GM23248 (cell line): ENCODE measurements at regions not wholly inside any gene's neighbourhood (a gene's known extent, or its start where the extent isn't known, plus 50 kb on each side); places are given as distances from the start of the nearest gene placed in this dataset.
A peak's percentile ranks its signal among the peaks of the same experiment; 100 is the strongest.

ENCODE experiments used
- DNase-seq: peaks from one replicate; pipeline ENCODE4 v3.0.0-alpha.2; 2015
- H2AFZ ChIP-seq: fragments of 200-600 bp; sonication (generic); 2 replicates; pipeline ENCODE4 v1.6.1; 2016; ENCODE audit warnings: antibody characterized with exemption
- H3F3A ChIP-seq: fragments of 200-600 bp; sonication (generic); 2 replicates; pipeline ENCODE4 v1.6.1; 2016; ENCODE audit warnings: mild to moderate bottlenecking, antibody characterized with exemption, mixed run types; ENCODE audit not compliant: insufficient read depth
- H3K27ac ChIP-seq: fragments of 200-600 bp; sonication (generic); 2 replicates; pipeline ENCODE4 v1.5.1; 2016; ENCODE audit warnings: mild to moderate bottlenecking
- H3K27me3 ChIP-seq: fragments of 200-600 bp; sonication (generic); replicated peaks from 2 replicates; pipeline ENCODE4 v1.6.1; 2016; ENCODE audit warnings: mild to moderate bottlenecking; ENCODE audit not compliant: insufficient read depth
- H3K36me3 ChIP-seq: fragments of 200-600 bp; sonication (generic); 2 replicates; pipeline ENCODE4 v1.6.1; 2016; ENCODE audit warnings: low read depth, mild to moderate bottlenecking
- H3K4me1 ChIP-seq: fragments of 200-600 bp; sonication (generic); 2 replicates; pipeline ENCODE4 v1.6.1; 2016; ENCODE audit warnings: mild to moderate bottlenecking; ENCODE audit not compliant: insufficient read depth
- H3K4me2 ChIP-seq: fragments of 200-600 bp; sonication (generic); one replicate; pipeline ENCODE4 v1.6.1; 2016; ENCODE audit warnings: mild to moderate bottlenecking; ENCODE audit not compliant: unreplicated experiment
- H3K4me3 ChIP-seq: fragments of 200-600 bp; sonication (generic); 2 replicates; pipeline ENCODE4 v1.5.1; 2016; ENCODE audit warnings: mild to moderate bottlenecking
- H3K79me2 ChIP-seq: fragments of 200-600 bp; sonication (generic); 2 replicates; pipeline ENCODE4 v1.6.1; 2016; ENCODE audit warnings: mild to moderate bottlenecking; ENCODE audit not compliant: insufficient read depth
- H3K9ac ChIP-seq: fragments of 200-600 bp; sonication (generic); 2 replicates; pipeline ENCODE4 v1.6.1; 2016; ENCODE audit warnings: mild to moderate bottlenecking
- H3K9me2 ChIP-seq: fragments of 200-600 bp; sonication (generic); 2 replicates; pipeline ENCODE4 v1.6.1; 2016; ENCODE audit warnings: mixed run types, mild to moderate bottlenecking, moderate library complexity; ENCODE audit not compliant: insufficient read depth
- H3K9me3 ChIP-seq: fragments of 200-600 bp; sonication (generic); one replicate; pipeline ENCODE4 v1.6.1; 2017; ENCODE audit warnings: low read depth
- H4K20me1 ChIP-seq: fragments of 200-600 bp; sonication (generic); 2 replicates; pipeline ENCODE4 v1.6.0; 2016; ENCODE audit not compliant: insufficient read depth
- EZH2 ChIP-seq: fragments of 200-600 bp; sonication (generic); IDR thresholded peaks from 2 replicates; pipeline ENCODE4 v1.6.1; 2018; ENCODE audit warnings: antibody characterized with exemption, mild to moderate bottlenecking; ENCODE audit not compliant: insufficient read depth, poor library complexity, severe bottlenecking
- EZH2phosphoT487 ChIP-seq: fragments of 200-600 bp; sonication (generic); IDR thresholded peaks from 2 replicates; pipeline ENCODE4 v1.6.1; 2018; ENCODE audit warnings: antibody characterized with exemption, moderate library complexity, mild to moderate bottlenecking, low read depth; ENCODE audit not compliant: insufficient read depth
- WGBS, 2 experiments: methylation state at CpG; one replicate each; pipeline ENCODE4 v1.1.6; 2015 to 2017; ENCODE audit warnings: low lambda C conversion rate in 2 of 2, low coverage in 1 of 2; ENCODE audit errors: missing lambda C conversion rate in 2 of 2; 5-methylcytosine and 5-hydroxymethylcytosine counted together
- in situ Hi-C: fragments of 300-500 bp; cut with MboI; formaldehyde crosslinking; loops from 2 replicates; pipeline ENCODE4 v1.15.0; 2020

DNA sequence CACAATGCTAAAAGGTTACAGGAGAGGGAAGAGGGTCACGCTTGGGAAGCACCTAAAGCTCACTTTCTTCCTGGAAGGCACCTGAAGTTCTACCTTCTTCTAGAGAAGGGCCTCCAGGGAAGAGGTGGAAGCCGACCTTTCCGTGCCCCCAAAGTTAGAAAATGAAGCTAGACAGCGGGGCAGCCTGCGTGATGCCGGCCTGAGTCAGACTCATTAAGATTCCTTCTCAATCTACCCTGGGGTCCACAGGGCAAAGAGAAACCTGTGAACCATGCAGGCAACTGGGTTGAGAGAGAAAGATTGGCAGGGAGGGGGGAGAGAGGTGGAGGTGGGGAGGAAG lies 54.8 kb upstream of the CCDC167 start:
- Histone ChIP-seq H3K27me3 (no peaks in the 10 kb centered on the region), H3K4me1 (peaks cover 24% of the 10 kb centered on the region), H3K36me3 (no peaks in the 10 kb centered on the region), H3K9ac (no peak overlapping the region), H3K9me2 (no peaks in the 10 kb centered on the region), H3K79me2 (no peaks in the 10 kb centered on the region), H4K20me1 (no peaks in the 10 kb centered on the region), H3K9me3 (no peaks in the 10 kb centered on the region), H3K4me3 (no peak overlapping the region), H2AFZ (no peak overlapping the region), H3K4me2 (peak overlapping the region; percentile 19), H3K27ac (no peak overlapping the region; the same call in 1 of the 2 replicates), H3F3A (peaks cover 9% of the 10 kb centered on the region)
- TF ChIP-seq EZH2 (no peak), EZH2phosphoT487 (no peak)
- in situ Hi-C loops: no loop called here
- peak; percentile 81 for DNase-seq
- WGBS, 2 experiments: 24 to 32% methylated on average over 6 of the region's 6 CpGs

GRCh38 chr6:37552267-37552666 lies 52.6 kb upstream of the CCDC167 start:
- H3K4me1 ChIP-seq: peaks cover 24% of the 10 kb centered on the region
- in situ Hi-C loops: no loop called here
- H3K9ac ChIP-seq: no peak overlapping the region
- no peaks in the 10 kb centered on the region for H4K20me1 ChIP-seq
- no peaks in the 10 kb centered on the region for H3K9me3 ChIP-seq
- H3K4me2 ChIP-seq: no peak overlapping the region
- no peak for DNase-seq
- 67 to 77% methylated on average over 3 to 4 of the region's 4 CpGs for WGBS, 2 experiments
- TF ChIP-seq EZH2phosphoT487: no peak
- TF ChIP-seq EZH2: no peak
- no peak overlapping the region for H3K27ac ChIP-seq
- no peaks in the 10 kb centered on the region for H3K79me2 ChIP-seq
- H3K4me3 ChIP-seq: no peak overlapping the region
- no peak overlapping the region for H2AFZ ChIP-seq
- no peaks in the 10 kb centered on the region for H3K9me2 ChIP-seq
- no peaks in the 10 kb centered on the region for H3K27me3 ChIP-seq
- no peaks in the 10 kb centered on the region for H3K36me3 ChIP-seq
- H3F3A ChIP-seq: peaks cover 9% of the 10 kb centered on the region

DNA sequence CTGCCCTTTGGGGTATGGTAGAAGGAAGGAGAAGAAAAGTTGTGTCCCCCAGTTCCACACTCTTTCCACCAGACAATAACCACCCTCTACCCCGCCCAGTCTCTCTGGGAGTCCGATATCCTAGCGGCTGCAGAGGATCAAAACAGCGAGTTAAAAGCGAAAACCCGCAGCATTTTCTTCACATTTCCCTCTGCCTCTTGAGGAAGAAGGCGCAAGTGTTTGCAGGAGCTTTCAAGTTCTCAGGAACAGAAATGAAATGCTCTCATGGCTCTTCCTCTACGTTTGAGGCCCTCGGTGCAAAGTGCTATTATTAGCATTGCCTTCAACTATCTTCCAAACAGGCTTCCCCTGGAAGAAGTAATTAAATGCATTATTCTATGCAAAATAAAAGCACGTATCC lies 52.2 kb upstream of the CCDC167 start:
- H3K4me1 ChIP-seq: peaks cover 24% of the 10 kb centered on the region
- no peak for DNase-seq
- TF ChIP-seq EZH2 (no peak), EZH2phosphoT487 (no peak)
- H3K79me2 ChIP-seq: no peaks in the 10 kb centered on the region
- no peaks in the 10 kb centered on the region for H3K9me2 ChIP-seq
- no peaks in the 10 kb centered on the region for H3K27me3 ChIP-seq
- H3K27ac ChIP-seq: no peak overlapping the region
- no peaks in the 10 kb centered on the region for H4K20me1 ChIP-seq
- peaks cover 9% of the 10 kb centered on the region for H3F3A ChIP-seq
- no peaks in the 10 kb centered on the region for H3K36me3 ChIP-seq
- in situ Hi-C loops: no loop called here
- no peaks in the 10 kb centered on the region for H3K9me3 ChIP-seq
- no peak overlapping the region for H3K4me2 ChIP-seq
- H2AFZ ChIP-seq: no peak overlapping the region
- no peak overlapping the region for H3K4me3 ChIP-seq
- WGBS, 2 experiments: 80 to 83% methylated on average over 10 of the region's 10 CpGs
- no peak overlapping the region for H3K9ac ChIP-seq

DNA sequence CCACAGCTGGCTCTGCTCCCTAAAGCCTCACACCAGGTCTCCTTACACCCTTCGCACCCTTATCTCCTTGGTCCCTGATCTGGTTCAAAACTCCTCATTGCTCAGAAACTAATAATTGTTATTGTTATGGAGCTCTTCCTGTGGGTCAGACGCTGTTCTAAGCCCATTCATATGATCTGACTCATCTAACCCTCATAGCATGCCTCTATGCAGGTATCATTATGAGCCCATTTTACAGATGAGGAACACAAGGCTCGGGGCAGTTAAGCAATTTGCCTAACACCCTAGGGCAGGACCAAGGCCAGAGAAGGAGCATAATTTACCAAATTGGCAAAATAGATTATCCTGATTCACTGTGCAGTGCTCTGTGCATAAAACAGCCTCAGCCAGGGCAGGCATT lies 51.8 kb upstream of the CCDC167 start:
- Histone ChIP-seq H3K4me1 (peaks cover 24% of the 10 kb centered on the region), H3K4me3 (no peak overlapping the region)
- 75 to 86% methylated on average over 3 of the region's 3 CpGs for WGBS, 2 experiments

DNA sequence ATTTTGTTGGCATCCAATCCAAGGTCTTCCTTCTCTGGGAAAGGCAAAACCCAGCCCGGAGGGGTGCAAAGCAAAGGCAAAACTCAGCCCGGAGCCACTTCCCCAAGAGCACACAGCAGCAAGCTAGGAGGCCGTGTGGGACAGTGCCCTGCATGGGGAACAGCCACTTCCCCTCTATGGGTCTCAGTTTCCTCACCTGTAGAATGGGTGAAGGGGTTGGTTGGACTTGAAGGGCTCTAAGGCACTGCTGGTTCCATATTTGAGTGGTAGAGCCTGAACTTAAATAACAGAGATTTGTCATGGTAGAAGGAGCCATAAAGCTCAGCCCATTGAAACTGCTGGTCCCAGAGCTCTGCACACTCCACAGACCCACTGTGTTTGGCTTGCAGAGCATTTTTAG lies 51.3 kb upstream of the CCDC167 start:
- Histone ChIP-seq H3K4me3 (no peak overlapping the region), H4K20me1 (no peaks in the 10 kb centered on the region), H3K4me2 (no peak overlapping the region), H3K27ac (no peak overlapping the region), H3K79me2 (no peaks in the 10 kb centered on the region), H3K9me3 (no peaks in the 10 kb centered on the region), H3K27me3 (no peaks in the 10 kb centered on the region), H3K9me2 (no peaks in the 10 kb centered on the region), H3K36me3 (no peaks in the 10 kb centered on the region), H3F3A (peaks cover 9% of the 10 kb centered on the region), H3K4me1 (peaks cover 24% of the 10 kb centered on the region), H2AFZ (no peak overlapping the region), H3K9ac (no peak overlapping the region)
- DNase-seq: no peak
- in situ Hi-C loops: no loop called here
- WGBS, 2 experiments: 85 to 86% methylated on average over 3 of the region's 3 CpGs
- no peak for TF ChIP-seq EZH2
- TF ChIP-seq EZH2phosphoT487: no peak

More for the DNA sequence above, 51.8 kb upstream of the CCDC167 start:
- TF ChIP-seq EZH2phosphoT487: no peak
- no peak for TF ChIP-seq EZH2
- H2AFZ ChIP-seq: no peak overlapping the region
- no peaks in the 10 kb centered on the region for H4K20me1 ChIP-seq
- no peak overlapping the region for H3K9ac ChIP-seq
- H3K27ac ChIP-seq: no peak overlapping the region
- H3K9me3 ChIP-seq: no peaks in the 10 kb centered on the region
- in situ Hi-C loops: no loop called here
- no peak for DNase-seq
- no peaks in the 10 kb centered on the region for H3K9me2 ChIP-seq
- H3K79me2 ChIP-seq: no peaks in the 10 kb centered on the region
- H3K27me3 ChIP-seq: no peaks in the 10 kb centered on the region
- H3K4me2 ChIP-seq: no peak overlapping the region
- peaks cover 9% of the 10 kb centered on the region for H3F3A ChIP-seq
- H3K36me3 ChIP-seq: no peaks in the 10 kb centered on the region
